COLO829 (cell line): ENCODE measurements at regions not wholly inside any gene's neighbourhood (a gene's known extent, or its start where the extent isn't known, plus 50 kb on each side); places are given as distances from the start of the nearest gene placed in this dataset.

Source experiments
- DNase-seq: peaks from one replicate; pipeline ENCODE4 v3.0.0; 2012; ENCODE audit warnings: low spot score

DNA sequence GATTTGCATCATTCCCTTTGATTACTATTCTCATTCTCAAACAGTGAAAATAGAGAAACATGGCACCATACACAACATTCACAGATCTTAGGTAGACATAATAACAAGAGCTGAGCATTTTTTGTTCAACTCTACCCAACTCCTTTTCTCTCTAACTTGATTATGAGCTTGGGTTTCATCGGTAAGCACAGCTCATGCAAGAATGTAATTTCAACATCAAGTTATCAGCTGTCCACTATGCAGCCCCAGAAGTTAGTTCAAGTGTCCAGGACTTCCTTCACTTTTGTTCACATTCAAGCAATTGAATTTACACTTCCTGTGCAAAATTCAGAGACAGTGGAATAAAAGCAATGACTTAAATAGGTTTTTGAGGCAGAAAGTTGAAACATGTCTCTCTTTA lies 297.7 kb upstream of the SASH1 start:
- no peak for DNase-seq

DNA sequence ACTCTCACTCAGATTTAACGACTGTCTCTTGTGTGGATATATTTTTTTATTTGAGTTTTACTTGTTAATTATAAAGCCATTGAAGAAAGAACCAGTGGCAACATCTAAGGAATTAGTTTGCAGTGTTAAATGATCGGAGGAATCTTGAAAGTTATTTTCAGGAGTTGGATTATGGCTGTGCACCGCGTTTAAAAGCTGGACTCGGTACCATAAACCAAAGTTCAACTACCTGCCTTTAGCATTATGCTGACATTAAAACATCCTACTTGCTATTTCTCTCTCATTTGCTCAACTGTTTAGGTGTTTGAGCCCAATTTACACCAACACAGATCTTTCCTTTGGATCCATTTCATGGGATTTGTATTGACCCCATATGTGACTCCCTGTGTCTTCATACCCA lies 289.4 kb upstream of the SASH1 start:
- no peak for DNase-seq

GRCh38 chr6:148053796-148054195 lies 288.8 kb upstream of the SASH1 start:
- DNase-seq: no peak

- no peak for DNase-seq
Observed at GRCh38 chr6:148054219-148054618, 288.4 kb upstream of the SASH1 start.

- DNase-seq: no peak
Observed at GRCh38 chr6:148055419-148055818, 287.2 kb upstream of the SASH1 start.

DNA sequence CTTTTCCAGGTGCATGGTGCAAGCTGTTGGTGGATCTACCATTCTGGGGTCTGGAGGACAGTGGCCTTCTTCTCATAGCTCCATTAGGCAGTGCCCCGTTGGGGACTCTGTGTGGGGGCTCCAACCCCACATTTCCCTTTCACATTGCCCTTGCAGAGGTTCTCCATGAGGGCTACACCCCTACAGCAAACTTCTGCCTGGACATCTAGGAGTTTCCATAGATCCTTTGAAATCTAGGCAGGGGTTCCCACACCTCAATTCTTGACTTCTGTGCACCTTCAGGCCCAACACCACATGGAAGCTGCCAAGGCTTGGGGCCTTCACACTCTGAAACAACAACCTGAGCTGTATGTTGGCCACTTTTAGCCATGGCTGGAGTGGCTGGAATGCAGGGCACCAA lies 282.8 kb upstream of the SASH1 start:
- DNase-seq: no peak

DNA sequence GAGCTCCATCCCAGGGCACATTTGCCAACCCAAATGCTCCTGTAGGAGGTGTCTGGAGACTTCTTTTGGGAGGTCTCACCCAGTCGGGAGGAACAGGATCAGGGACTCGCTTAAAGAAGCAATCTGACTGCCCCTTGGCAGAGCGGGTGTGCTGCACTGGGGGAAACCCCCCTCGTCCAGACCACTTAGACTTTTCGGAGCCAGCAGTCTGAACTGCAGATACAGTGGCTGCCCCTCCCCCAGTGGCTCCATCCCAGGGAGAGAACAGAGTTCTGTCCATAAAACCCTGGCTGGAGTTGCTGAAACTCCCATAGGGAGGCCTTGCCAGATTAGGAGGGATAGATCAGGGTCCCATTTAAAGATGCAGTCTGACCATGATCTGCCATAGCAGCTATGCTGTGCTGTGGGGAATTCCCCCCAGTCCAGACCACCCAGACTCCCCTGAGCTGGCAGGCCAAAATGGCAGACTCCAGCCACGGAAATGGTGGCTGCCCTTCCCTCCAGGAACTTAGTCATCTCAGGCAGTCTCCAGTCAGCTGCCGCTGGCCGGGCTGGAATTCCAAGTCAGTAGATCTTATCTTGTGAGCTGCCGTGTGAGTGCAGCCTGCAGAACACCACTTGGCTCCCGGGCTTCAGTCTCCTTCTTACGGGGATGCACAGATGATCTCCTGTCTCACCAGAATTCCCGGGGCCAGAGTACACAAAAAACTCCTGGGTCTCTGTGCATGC lies 278.1 kb upstream of the SASH1 start:
- DNase-seq: no peak

- no peak for DNase-seq
Observed at GRCh38 chr6:148068437-148069061, 274.1 kb upstream of the SASH1 start.

- DNase-seq: no peak
Observed at GRCh38 chr6:148069256-148069655, 273.4 kb upstream of the SASH1 start.

DNA sequence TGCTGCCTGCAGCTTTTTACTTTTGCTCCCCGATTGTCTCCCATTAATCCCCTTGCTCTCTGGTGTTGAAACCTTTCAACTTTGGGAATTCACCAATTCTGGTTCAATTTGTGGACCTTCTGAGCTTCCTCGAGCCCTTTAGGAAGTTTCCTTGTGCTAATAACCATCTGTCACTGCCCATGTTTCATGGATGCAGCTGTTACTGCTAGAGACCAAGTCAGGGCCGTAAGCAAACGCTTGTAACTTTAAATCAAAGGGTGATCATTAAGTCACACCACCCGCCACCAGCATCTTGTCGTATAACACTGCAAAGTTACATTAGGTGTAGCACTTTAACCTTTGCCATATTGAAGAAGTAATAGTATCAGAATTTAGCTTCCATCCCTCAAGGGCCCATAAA lies 268.3 kb upstream of the SASH1 start:
- DNase-seq: no peak

GRCh38 chr6:148074738-148075137 lies 267.9 kb upstream of the SASH1 start:
- no peak for DNase-seq

DNA sequence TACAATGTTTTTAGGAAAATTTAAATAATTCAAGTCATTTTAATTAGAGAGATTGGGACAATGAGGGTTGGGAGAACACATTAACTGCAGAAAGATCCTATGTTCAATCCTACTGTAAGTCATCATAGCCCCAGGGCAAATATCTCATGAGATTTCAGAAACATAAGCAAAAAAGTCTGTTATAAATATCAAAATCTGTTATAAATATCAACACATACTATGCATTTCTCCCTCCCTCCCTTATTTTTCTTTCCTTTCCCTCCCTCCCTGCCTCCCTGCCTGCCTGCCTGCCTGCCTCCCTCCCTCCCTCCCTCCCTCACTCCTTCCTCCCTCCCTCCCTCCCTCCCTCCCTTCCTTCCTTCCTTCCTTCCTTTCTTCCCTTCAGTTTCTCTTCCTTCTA lies 267.3 kb upstream of the SASH1 start:
- DNase-seq: no peak

GRCh38 chr6:148076051-148076450 lies 266.6 kb upstream of the SASH1 start:
- DNase-seq: no peak

- no peak for DNase-seq
Observed at GRCh38 chr6:148080315-148080714, 262.3 kb upstream of the SASH1 start.

DNA sequence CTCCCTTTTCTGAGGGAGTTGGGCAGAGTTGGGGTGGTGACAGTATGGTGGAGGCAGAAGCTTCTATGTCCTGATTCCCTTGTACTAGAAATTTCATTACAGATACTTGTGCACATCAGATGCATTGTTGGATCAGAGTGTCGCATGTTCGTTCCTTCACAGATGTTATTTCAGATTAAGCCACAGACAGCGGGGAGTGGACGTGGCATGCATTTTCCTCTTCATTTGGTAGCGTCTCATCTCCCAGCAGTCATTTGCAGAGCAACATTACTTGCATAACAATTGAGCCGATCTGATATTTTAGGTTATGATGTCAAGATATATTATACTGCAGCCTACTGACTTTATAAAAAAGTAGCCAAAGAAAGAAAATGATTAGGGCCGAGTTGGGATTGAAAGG lies 261.6 kb upstream of the SASH1 start:
- DNase-seq: no peak

DNA sequence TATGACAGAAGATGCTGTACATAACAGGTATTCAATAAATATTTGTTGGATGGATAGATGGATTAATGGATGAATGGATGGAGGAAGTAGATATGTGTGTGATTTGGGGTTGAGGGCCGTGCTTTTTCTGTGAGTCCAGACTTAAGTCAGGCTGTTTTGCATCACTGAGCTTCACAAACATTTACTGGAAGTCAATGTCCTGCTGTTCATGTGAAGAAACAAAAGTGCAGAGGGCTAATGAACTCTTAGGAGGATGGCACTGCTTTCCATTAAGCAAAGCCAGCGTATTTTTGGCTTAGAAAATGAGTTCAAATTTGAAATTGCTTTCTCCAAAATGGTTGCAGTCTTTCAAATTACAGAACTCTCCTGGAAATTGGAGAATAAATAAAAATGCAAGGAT lies 260.6 kb upstream of the SASH1 start:
- no peak for DNase-seq

GRCh38 chr6:148082696-148083095 lies 259.9 kb upstream of the SASH1 start:
- no peak for DNase-seq

GRCh38 chr6:148085631-148086331 lies 256.9 kb upstream of the SASH1 start:
- peak; percentile 21 for DNase-seq

DNA sequence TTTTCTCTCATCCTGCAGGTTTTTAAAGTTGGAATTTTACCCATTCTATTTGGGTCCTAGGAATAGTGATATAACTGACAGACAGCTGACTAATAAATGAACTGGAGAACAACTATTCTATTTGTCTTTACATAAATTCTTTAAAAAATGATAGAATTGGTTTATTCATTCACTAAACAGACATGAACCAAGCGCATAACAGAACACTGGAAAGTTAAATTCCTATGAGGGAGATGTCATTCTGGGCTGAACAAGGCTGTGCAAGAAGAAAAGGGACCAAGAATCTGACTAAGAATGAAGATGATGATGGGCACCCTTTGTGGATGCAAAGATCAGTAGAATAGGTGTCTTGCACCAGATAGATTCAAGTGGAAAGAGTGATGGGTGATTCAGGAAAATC lies 256.3 kb upstream of the SASH1 start:
- no peak for DNase-seq

GRCh38 chr6:148086843-148087242 lies 255.8 kb upstream of the SASH1 start:
- no peak for DNase-seq

DNA sequence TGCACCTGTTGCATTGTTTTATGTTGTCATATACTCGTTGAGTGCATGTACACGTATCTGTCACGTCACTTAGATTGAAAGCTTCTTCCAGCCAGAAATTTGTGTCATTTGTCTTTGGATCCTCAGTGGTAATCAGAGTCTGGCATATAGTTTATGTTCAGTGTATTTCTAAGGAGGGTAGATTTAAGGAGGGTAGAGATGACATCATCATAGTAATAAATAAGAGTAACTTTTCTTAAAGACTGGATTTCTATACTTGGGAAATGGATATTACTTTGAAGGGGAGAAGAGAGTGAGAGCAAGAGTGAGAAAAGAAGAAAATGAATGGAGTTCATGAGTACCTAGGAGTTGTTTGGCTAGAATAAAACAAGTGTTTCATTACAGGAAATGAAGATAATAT lies 255.0 kb upstream of the SASH1 start:
- DNase-seq: no peak

DNA sequence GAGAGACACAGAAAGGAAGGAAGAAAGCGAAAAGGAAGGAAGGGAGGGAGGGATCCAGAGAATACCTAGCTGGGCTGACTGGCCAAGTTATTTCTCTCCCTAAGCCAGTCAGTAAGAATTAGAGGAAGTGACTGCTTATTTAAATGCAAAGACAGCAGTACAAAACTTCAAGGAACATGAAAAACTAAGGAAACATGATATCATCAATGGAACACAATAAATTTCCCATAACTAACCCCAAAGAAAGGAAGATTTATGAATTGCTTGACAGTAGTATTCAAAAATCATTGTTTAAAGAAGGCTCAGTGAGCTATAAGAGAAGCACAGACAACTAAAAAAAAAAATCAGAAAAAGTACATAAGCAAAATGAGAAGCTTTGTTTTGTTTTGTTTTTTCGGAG lies 252.3 kb upstream of the SASH1 start:
- no peak for DNase-seq

DNA sequence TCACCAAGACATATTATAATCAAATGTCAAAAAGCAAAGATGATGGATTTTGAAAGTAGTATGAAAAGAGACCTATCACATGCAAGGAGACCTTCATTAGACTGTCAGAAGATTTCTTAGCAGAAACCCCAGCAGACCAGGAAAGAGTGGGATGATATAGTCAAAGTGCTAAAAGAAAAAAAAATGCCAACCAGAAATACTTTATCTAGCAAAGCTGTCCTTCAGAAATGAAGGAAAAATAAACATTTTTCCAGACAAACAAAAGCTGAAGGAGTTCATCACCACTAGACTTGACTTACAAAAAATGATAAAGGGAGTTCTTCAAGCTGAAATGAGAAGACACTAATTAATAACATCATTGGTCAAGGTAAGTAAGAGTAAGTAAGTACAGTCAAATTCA lies 251.2 kb upstream of the SASH1 start:
- no peak for DNase-seq

DNA sequence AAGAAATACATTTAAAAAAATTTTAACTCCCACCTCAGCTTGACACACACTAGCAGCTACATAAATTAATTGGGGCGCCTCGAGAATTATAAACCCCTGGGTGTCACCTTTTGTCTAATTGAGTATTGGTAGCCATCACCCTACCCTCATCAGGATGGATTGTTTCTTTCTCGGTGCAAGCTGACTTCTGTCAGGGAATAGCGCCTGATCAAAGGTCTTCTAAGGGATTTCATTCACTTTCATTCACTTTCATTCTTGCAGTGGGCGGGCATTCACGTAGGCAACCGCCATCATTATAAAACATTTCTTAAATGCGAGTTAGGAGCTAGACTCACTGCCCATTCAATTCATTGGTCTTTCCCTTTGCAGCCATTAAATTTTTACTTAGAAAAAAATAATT lies 239.2 kb upstream of the SASH1 start:
- DNase-seq: no peak
